SIG-M5 (cell line): ENCODE measurements at regions not wholly inside any gene's neighbourhood (a gene's known extent, or its start where the extent isn't known, plus 50 kb on each side); places are given as distances from the start of the nearest gene placed in this dataset.

Source experiments
- DNase-seq: peaks from one replicate; lab custom pipeline; 2025; lab: John Stamatoyannopoulos, UW

GRCh38 chr15:95492388-95493070 lies 838.0 kb upstream of the NR2F2 start:
- DNase-seq = no peak

DNA sequence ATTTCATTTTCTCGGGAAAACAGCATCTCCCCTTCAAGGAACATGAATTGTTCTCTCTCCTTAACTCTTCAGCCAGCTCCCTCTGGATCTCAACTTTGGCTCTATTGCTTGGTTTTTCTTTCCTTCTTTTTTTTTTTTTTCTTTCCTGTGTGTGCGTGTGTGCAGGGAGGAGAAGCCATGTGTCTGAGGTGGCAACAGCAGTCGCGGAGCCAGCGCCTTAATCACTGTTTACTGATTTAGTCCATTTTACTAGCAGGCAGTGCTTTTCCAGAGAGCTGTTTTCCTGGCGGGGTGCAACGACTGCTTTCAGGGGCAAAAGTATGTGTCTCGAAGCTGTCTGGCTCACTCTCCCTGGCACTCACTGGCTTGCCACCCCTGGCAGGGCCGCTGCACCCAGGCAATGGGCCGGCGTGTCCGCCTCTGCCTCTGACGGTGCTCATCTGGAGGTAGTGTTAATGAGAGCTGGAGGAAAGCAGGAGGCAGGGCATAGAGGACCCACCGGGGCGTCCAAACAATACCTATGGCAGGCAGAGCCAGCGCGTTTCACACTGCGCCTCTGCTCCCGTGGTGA lies 835.4 kb upstream of the NR2F2 start:
- DNase-seq = no peak

- DNase-seq = no peak
Measured at GRCh38 chr15:95497634-95498033, 832.9 kb upstream of the NR2F2 start.

DNA sequence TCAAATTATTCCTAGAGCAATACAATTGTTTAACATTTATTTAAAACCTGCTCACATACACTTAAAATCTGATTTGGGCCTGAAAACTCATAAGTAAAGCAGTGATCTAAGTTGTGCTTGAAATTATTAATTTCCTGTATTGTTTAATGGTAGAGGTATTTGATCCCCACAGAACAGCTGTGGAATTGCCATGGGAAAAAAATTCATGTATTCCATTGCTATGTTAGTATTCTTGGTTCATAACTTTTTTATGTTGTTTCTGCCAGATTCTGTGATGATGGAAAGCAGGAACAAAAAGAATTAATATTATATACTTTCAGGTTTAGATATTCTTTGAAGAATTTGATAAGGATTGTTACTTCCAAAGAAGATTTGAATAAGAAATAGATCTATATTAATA lies 831.5 kb upstream of the NR2F2 start:
- no peak for DNase-seq

- no peak for DNase-seq
Measured at GRCh38 chr15:95499397-95499796, 831.1 kb upstream of the NR2F2 start.

DNA sequence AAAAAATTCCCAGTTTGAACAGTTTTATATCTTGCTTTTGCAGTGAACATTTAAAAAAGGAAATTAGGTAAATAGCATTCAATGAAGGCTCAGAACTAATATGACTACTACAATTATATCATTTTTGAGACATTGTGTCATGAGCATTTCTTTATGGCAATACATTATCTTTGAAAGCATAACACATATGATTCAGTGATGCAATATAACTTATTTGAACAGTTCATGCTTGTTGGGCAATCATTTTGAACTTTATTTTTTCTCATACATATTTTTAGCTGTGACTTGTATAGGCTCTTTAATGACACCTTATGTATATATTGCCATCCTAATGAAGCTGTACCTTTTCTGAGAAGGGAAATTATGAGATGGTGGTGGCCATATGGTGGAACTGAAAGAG lies 828.6 kb upstream of the NR2F2 start:
- no peak for DNase-seq

DNA sequence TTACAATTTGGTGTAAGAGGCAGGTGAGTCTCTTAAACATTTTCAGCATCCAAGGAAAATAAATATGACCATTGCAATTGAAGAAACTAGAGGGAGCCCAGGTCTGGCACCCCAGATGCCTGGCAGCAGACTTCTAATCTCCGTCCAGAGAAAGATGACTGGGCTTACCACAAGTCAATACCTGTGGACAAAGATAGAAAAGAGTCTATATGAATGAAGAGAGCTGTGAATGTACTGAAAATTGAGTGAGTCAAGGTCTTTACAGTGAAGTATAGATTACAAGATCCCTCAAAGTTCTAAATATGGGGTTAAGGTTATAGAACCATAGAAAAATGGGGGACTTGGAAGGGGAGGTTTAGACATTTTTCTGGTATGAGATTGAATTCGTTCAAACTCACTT lies 827.4 kb upstream of the NR2F2 start:
- DNase-seq = no peak

- no peak for DNase-seq
Measured at GRCh38 chr15:95503640-95504225, 826.8 kb upstream of the NR2F2 start.

DNA sequence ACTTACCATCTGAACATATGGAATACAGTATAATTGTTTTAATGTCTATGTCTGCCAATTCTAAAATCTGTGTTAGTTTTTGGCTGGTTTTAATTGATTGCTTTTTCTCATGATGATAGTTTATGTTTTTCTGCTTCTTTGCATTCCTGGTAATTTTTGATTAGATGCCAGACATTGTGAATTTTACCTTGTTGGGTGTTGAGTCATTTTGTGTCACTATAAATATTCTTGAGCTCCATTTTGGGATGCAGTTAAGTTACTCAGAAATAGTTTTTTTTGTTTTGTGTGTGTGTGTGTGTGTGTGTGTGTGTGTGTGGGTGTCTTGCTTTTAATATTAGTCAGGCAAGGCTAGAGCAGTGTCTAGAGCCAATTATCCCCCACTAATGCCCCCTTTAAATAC lies 818.8 kb upstream of the NR2F2 start:
- no peak for DNase-seq

DNA sequence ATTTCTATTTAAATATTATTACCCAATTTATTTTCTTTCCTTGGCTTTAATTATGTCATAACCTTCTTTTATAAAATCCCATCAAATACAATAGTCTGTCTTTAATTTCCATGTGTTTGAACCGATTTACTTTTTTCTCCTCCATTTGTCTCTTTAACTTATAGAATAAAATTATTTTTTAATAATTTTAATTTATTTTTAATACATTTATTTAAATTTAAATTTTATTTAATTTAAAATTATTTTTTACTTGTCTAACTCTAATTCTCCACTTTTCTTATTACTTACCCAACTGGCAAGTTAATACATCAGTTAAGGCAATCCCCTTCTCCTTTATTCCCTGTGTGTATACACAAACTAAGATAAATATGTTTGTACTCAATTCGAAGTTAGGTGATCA lies 817.6 kb upstream of the NR2F2 start:
- no peak for DNase-seq

GRCh38 chr15:95519887-95520286 lies 810.6 kb upstream of the NR2F2 start:
- no peak for DNase-seq

- no peak for DNase-seq
Measured at GRCh38 chr15:95520511-95520910, 810.0 kb upstream of the NR2F2 start.

GRCh38 chr15:95520922-95521321 lies 809.6 kb upstream of the NR2F2 start:
- DNase-seq = no peak

DNA sequence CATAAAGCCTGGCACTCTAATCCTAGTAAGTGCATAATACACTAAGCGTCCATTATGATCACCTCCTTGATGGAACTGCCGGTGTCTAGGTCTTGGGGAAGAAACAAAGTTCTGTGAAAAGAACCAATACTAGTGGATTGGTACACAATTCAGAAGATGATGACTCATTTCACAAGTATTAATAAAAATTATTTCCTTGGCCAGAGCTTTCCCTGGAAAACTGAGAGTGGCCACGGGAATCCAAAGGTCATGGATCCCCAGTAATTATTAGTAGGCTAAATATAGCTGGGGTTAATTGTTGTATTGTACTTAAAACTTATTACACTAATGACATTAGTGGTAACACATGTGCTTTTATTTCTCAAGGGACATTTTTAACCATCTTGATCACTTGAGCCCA lies 808.0 kb upstream of the NR2F2 start:
- no peak for DNase-seq

GRCh38 chr15:95528920-95529319 lies 801.6 kb upstream of the NR2F2 start:
- DNase-seq = no peak

- DNase-seq = no peak
Measured at GRCh38 chr15:95536638-95537037, 793.9 kb upstream of the NR2F2 start.

- no peak for DNase-seq
Measured at GRCh38 chr15:95538693-95539092, 791.8 kb upstream of the NR2F2 start.

DNA sequence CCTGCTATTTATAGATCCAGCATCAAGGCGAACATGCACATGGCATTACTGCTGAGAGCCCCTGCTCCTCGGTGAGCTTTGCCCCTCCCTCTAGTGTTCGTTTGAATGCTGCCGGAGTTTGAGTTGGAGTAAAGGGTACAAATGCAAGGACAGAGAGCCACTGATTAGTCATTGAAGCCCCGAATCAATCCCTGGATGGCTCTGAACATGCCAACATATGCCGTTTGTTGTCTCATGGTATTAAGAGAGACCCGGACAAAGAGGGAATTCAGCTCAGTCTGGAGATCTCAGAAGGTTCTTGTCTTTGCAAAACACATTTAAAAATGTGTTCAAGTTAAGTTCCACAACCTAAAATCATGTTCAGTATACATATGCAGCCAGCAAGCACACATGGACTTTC lies 789.2 kb upstream of the NR2F2 start:
- DNase-seq = no peak

- DNase-seq = no peak
Measured at GRCh38 chr15:95549168-95549738, 781.2 kb upstream of the NR2F2 start.

DNA sequence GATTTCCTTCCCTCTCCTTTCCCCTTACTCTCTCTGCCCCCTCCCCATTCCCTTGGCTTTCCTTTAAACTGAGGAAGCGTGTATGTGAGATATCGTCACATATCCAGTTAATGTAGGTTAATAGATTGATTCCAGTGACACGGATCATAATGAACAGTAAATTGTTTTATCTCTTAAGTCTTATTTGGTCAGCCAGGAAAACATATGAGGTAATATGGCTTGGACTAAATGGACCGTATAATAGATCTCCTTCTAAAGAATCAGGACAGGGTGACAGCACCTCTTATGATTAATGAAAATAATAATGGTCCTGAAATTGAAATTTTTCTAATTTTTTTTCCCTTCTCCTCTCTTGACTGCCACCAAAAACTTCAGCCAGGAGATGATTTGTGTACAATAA lies 779.8 kb upstream of the NR2F2 start:
- DNase-seq = no peak

DNA sequence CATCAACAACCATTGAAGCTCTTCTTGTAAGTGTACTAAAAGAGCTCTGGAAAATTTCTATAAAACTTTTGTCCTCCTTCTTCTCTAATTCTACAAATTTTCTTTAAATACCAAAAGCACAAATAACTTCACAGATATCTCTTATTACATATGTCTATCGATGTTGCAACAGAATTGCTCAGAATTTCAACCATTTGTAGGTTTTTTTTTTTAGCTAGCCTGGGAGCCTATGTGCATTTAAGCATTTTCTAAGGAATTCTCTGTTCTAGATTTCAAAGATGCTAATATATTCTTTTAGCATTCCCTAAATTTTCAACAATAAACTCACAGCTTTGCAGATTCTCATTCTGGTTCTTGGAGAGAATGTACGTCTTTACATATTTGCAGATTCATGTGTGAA lies 774.3 kb upstream of the NR2F2 start:
- DNase-seq = no peak

- no peak for DNase-seq
Measured at GRCh38 chr15:95556866-95557225, 773.7 kb upstream of the NR2F2 start.

GRCh38 chr15:95557226-95558046 lies 773.1 kb upstream of the NR2F2 start:
- DNase-seq = no peak
